Subcutaneous abdominal adipose tissue (tissue), 5 donors: ENCODE measurements at regions not wholly inside any gene's neighbourhood (a gene's known extent, or its start where the extent isn't known, plus 50 kb on each side); places are given as distances from the start of the nearest gene placed in this dataset.

Source experiments
- H3K27ac ChIP-seq: one replicate; pipeline ENCODE4 v1.7.0; 2013; ENCODE audit warnings: low read depth, mild to moderate bottlenecking, inconsistent platforms, low read length, moderate library complexity
- H3K27me3 ChIP-seq, 5 donors: one replicate each; pipeline ENCODE4 v1.7.0; 2013; ENCODE audit warnings: low read length in 5 of 5, inconsistent platforms in 1 of 5; ENCODE audit not compliant: control insufficient read depth in 5 of 5, insufficient read depth in 4 of 5
- H3K36me3 ChIP-seq, 5 donors: one replicate each; pipeline ENCODE4 v1.7.0; 2013; ENCODE audit warnings: low read length in 5 of 5; ENCODE audit not compliant: control insufficient read depth in 5 of 5, insufficient read depth in 5 of 5
- H3K4me1 ChIP-seq, 5 donors: one replicate each; pipeline ENCODE4 v1.7.0; 2013; ENCODE audit warnings: low read length in 5 of 5, mild to moderate bottlenecking in 3 of 5, moderate library complexity in 1 of 5; ENCODE audit not compliant: control insufficient read depth in 5 of 5, insufficient read depth in 5 of 5
- H3K4me3 ChIP-seq, 5 donors: one replicate each; pipeline ENCODE4 v1.7.0; 2013; ENCODE audit warnings: low read length in 5 of 5, low read depth in 1 of 5
- H3K9ac ChIP-seq, 5 donors: one replicate each; pipeline ENCODE4 v1.7.0; 2013; ENCODE audit warnings: low read length in 5 of 5, mild to moderate bottlenecking in 4 of 5, moderate library complexity in 3 of 5
- H3K9me3 ChIP-seq, 5 donors: one replicate each; pipeline ENCODE4 v1.7.0; 2013; ENCODE audit warnings: low read length in 5 of 5; ENCODE audit not compliant: control insufficient read depth in 5 of 5
- donor health status: healthy.
- donor health status: healthy.
- donor health status: healthy.
- donor health status: healthy.
- donor health status: healthy.

DNA sequence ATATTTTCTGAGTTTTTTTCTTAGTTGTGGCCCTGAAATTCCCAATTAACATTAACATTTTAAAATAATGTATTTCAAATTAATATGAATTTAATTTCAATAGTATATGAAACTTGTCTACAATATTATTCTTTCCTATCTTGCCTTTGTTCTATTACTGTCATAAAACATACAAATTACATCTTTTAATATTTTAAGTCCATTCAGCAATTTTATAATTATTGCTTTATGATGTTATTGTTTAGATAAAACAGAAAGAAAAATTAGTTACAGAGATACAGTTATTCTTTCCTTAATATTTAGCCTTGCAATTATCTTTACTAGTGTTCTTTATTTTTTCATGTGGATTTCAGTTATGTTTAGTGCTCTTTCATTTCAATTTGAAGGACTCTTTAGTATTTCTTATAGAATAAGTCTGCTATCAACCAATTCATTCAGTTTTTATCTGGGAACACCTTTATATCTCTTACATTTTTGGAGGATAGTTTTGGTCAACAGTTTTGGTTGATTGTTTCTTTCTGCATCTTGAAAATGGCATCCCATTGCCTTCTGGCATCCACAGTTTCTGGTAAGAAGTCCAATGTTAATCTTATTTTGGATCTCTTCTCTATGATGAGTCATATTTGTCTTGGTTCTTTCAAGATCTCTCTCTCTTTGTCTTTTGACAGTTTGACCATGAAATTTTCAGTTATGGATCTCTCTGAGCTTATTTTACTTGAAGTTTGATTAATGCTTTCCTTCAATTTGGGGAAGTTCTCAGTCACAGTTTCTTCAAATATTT is 76.9 kb upstream of the CHST9 start:
- Histone ChIP-seq H3K4me1 (no peaks in the 10 kb centered on the region), H3K4me3 (no peak overlapping the region)

DNA sequence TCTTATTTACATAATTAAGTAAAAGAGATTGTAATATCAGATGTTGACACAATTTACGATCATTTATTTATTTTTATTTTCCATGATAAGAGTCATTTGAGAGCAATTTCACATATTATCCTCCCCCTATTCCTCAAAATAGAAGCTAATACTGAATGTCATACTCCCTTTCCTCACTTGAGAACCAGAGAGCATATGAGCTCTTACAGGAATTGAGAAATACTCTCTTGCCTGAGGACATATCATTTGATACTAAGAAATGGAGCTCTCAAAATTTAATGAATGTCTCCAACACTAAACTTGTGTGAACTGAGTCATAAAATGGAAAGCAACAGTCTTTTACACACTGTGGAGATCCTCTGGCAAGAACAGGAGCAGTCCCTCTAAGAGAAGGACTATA is 68.5 kb upstream of the CHST9 start:
- no peaks in the 10 kb centered on the region for H3K36me3 ChIP-seq
- H3K9ac ChIP-seq = no peak overlapping the region
- H3K4me1 ChIP-seq = no peaks in the 10 kb centered on the region
- no peak overlapping the region for H3K27ac ChIP-seq
- no peak overlapping the region for H3K4me3 ChIP-seq
- no peaks in the 10 kb centered on the region for H3K9me3 ChIP-seq
- H3K27me3 ChIP-seq = no peaks in the 10 kb centered on the region

More for the DNA sequence above, 76.9 kb upstream of the CHST9 start:
- peaks cover 0 to 12% (median 4%) of the 10 kb centered on the region in 5 donors for H3K9me3 ChIP-seq
- no peaks in the 10 kb centered on the region for H3K27me3 ChIP-seq
- H3K36me3 ChIP-seq = no peaks in the 10 kb centered on the region
- H3K27ac ChIP-seq = no peak overlapping the region
- no peak overlapping the region for H3K9ac ChIP-seq

DNA sequence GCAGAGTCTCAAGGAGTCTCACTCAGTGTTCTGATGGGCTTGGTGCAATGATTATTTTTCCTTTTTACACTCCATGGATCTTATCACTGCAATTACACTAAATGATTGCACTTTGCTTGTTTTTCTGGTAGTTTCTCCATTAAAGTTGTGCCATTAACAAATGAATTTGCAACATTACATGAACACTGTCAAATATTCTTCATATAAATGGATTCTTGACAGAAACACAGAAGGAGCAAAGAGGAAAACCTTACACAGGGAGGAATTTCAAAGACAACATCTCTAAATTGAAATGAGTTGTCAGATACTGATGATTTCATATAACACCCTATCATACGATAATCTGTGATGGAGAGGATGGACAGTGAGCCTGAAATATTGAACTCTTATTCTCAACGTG is 65.4 kb upstream of the CHST9 start:
- no peak overlapping the region for H3K27ac ChIP-seq
- no peaks in the 10 kb centered on the region for H3K27me3 ChIP-seq
- H3K9ac ChIP-seq = no peak overlapping the region
- no peaks in the 10 kb centered on the region for H3K9me3 ChIP-seq
- H3K4me3 ChIP-seq = no peak overlapping the region
- no peaks in the 10 kb centered on the region for H3K36me3 ChIP-seq
- H3K4me1 ChIP-seq = no peaks in the 10 kb centered on the region

DNA sequence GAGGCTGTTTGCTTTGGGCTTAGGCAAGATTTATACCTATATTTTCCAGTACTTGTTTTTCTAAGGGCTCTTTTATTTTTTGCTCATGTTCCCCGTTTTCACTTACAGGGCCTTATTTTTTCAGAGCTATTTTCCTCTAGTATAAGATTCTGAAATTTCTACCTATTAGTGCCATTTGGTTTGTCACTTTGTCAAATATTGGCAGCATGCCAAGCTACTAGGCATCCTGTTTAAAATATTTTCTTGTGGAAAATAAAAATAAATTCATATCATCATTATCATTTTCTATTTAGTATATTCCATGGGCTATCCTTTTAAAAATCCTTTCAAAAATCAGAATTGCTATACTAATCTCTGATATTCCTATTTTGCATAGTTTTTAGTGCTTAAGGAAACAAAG is 64.8 kb upstream of the CHST9 start:
- Histone ChIP-seq H3K27ac (no peak overlapping the region), H3K4me1 (no peaks in the 10 kb centered on the region), H3K36me3 (no peaks in the 10 kb centered on the region), H3K9ac (no peak overlapping the region), H3K9me3 (no peaks in the 10 kb centered on the region), H3K27me3 (no peaks in the 10 kb centered on the region), H3K4me3 (no peak overlapping the region)

DNA sequence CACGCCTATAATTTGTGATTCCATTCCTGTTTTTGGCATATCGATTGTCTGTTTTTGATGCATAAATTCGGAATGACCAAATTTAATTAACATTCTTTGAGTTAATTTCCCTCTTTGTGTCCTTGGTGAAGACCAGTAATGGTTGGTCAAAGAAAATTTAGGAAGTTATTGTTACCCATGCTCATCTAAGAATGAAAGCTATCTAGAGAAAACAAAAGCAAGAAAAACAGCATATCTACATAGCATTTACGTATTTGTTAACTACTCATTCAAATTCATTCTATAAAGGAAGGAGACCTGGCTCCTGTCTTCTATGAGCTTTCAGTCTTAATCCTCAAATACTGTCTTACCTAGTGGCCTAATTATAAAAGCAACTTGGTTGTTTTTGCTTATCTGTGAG is 59.2 kb upstream of the CHST9 start:
- H3K4me1 ChIP-seq = no peaks in the 10 kb centered on the region
- no peak overlapping the region for H3K4me3 ChIP-seq
- no peak overlapping the region for H3K9ac ChIP-seq
- H3K36me3 ChIP-seq = no peaks in the 10 kb centered on the region
- no peak overlapping the region for H3K27ac ChIP-seq
- H3K27me3 ChIP-seq = no peaks in the 10 kb centered on the region
- no peaks in the 10 kb centered on the region for H3K9me3 ChIP-seq

DNA sequence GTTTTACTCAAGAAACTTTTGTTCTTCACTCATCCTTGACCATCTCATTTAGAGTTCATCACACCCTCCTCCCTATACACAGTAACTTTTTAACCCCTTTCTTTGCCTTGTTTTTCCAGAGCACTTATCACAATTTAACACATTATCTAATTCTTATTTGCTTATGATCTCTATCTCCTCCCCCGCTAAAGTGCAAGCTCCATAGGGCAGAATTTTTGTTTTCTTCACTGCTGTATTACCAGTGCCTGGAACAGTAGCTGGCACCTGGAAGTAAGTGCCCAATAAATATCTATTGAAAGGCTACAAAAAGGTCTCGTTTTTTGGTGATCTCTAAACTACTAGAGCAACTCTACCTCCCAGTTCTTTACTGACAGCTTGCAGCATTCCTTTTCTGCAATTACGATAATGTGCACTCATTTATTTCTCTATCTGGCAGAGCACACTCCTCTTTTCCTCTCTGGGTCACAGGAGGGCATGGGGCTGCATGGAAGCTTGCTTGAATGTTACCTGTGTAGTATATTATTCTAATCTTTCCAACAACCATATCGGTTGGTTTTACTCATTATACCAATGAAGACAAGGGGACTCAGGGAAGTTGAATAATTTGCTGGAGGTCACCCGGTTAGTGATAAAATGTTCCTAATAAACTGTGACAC is 57.4 kb upstream of the CHST9 start:
- H3K27me3 ChIP-seq = no peaks in the 10 kb centered on the region
- no peak overlapping the region for H3K9ac ChIP-seq
- no peak overlapping the region for H3K27ac ChIP-seq
- H3K36me3 ChIP-seq = no peaks in the 10 kb centered on the region
- H3K9me3 ChIP-seq = no peaks in the 10 kb centered on the region
- H3K4me1 ChIP-seq = no peaks in the 10 kb centered on the region
- no peak overlapping the region for H3K4me3 ChIP-seq

DNA sequence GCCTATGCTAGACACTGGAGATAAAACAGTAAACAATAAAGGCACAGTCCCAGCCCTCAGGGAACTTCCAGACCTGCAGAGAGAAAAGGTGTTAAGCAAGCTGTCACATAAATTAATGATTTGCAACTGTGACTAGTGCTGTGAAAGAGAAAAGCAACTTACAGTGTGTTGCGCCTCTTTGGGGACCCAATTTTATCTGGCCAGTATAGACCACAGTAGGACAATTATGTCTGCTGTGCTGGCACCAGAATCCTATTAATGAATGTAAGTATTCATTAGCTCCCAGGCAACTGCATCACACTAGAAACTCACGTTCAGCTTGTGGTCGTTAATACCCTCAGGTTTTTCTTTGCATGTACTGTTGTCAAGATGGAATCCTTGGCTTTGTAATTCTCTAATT is 55.3 kb upstream of the CHST9 start:
- no peaks in the 10 kb centered on the region for H3K27me3 ChIP-seq
- peaks cover 0 to 2% (median 0%) of the 10 kb centered on the region in 5 donors for H3K4me1 ChIP-seq
- H3K4me3 ChIP-seq = no peak overlapping the region
- no peak overlapping the region for H3K27ac ChIP-seq
- H3K9ac ChIP-seq = no peak overlapping the region
- H3K9me3 ChIP-seq = no peaks in the 10 kb centered on the region
- no peaks in the 10 kb centered on the region for H3K36me3 ChIP-seq

DNA sequence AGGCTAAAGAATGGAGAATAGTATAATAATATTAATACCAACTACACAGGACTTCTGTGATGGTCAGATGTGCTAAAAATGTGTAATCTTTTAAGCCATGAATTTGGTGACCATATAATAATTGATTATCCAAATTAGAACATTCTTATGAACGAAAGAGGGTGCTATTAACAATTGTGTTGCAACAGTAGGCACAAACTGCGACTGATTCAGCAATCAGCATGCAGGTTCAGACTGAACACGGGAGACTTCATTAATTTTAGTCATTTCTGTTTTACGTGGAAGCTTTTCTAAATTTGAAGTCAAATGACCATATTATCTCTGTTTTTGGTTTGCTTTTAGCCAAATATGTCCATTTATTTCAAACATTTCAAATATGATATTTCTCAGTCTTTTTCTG is 54.6 kb upstream of the CHST9 start:
- peaks cover 0 to 6% (median 0%) of the 10 kb centered on the region in 5 donors for H3K4me1 ChIP-seq
- H3K36me3 ChIP-seq = no peaks in the 10 kb centered on the region
- no peaks in the 10 kb centered on the region for H3K27me3 ChIP-seq
- H3K4me3 ChIP-seq = no peak overlapping the region
- H3K9ac ChIP-seq = no peak overlapping the region
- H3K27ac ChIP-seq = no peak overlapping the region
- H3K9me3 ChIP-seq = no peaks in the 10 kb centered on the region

DNA sequence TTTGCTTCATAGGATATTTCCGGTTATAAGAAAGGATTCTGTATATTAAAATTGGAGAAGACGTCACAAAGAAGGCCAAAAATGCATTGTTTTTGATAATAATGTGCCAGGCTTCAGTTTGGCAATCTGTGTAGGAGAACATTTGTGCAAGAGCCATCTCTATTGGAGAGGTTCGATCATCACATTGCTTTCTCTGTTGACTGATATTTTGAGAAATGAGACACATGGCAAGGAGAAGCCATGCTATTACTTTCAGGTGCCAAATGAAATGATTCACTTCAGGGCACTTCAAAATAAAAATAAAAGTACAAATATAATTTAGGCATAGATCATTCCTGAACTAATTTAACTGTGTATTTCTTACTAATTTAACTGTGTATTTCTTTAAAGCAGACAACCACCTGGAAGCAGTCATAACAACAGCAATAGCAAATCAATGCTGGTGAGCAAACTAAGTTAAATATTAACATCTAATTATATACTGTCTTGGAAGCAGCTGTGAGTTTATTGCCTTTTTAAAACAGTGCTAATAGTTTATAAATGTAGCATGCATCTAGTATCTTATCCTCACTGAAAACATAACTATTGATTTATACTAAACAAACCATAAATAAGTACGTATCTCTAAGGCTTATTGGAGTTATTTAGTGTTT is 50.2 kb upstream of the CHST9 start:
- H3K4me3 ChIP-seq = no peak overlapping the region
- no peaks in the 10 kb centered on the region for H3K9me3 ChIP-seq
- no peaks in the 10 kb centered on the region for H3K36me3 ChIP-seq
- no peak overlapping the region for H3K27ac ChIP-seq
- no peaks in the 10 kb centered on the region for H3K27me3 ChIP-seq
- H3K4me1 ChIP-seq = peaks cover 0 to 12% (median 0%) of the 10 kb centered on the region in 5 donors
- no peak overlapping the region for H3K9ac ChIP-seq
